ENCODE measurements at regions not wholly inside any gene's neighbourhood (a gene's known extent, or its start where the extent isn't known, plus 50 kb on each side); places are given as distances from the start of the nearest gene placed in this dataset.

DNA sequence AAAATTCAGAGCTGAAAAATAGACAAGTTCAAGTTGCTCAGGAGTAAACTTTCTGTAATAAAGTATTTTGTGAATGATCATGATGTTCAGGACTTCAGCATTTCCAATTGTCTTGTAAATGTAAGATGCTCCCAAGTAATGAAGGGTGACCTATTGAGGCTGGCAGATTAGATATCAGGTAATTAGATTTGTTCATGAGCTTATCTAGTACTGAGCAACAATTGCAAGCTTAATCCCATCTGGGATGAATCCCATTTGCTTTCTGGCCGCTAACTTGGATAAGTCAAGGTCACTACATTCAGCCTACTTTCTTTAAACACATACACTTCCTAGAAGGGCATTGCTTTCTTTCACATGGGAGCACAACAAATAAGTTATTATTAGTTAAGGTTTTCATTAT lies 82.4 kb upstream of the ITGB1 start:
- H3K36me3 ChIP-seq (ENCODE audit: control insufficient read depth, insufficient read depth, low read length), result no peaks in the 10 kb centered on the region
- no peaks in the 10 kb centered on the region for H3K9me3 Mint-ChIP-seq
- no peak overlapping the region for H3K27ac ChIP-seq (ENCODE audit: low read depth, low read length)
- H3K9ac ChIP-seq (ENCODE audit: extremely low read depth, low read length, poor library complexity, severe bottlenecking), result no peak overlapping the region
- H3K4me1 ChIP-seq (ENCODE audit: control insufficient read depth, insufficient read depth, low read length), result peaks cover 11% of the 10 kb centered on the region
- peaks cover 40% of the 10 kb centered on the region for H3K4me1 Mint-ChIP-seq
- no peak overlapping the region for H3K4me3 Mint-ChIP-seq
- H3K4me3 ChIP-seq (ENCODE audit: low read length), result peak overlapping the region; percentile 37
- H3K9me3 ChIP-seq (ENCODE audit: control insufficient read depth, low read length), result peaks cover 9% of the 10 kb centered on the region
- no peak for DNase-seq
- no peak for TF ChIP-seq CTCF (conservative IDR thresholded peaks at IDR 0.05)
- H3K36me3 Mint-ChIP-seq (ENCODE audit: low read depth), result no peaks in the 10 kb centered on the region
- WGBS, 2 experiments (ENCODE audit: insufficient coverage in 1 of 2, insufficient read length in 1 of 2), result 19% methylated on average over 1 of the region's 1 CpG; no CpG with 5 or more reads in 1 of the 2 experiments
- no peak overlapping the region for H3K27ac Mint-ChIP-seq
- peaks cover 7% of the 10 kb centered on the region for H3K27me3 ChIP-seq (ENCODE audit: control insufficient read depth, insufficient read depth, low read length, poor library complexity, severe bottlenecking)
- H3K27me3 Mint-ChIP-seq (ENCODE audit: insufficient read depth), result peaks cover 26% of the 10 kb centered on the region

DNA sequence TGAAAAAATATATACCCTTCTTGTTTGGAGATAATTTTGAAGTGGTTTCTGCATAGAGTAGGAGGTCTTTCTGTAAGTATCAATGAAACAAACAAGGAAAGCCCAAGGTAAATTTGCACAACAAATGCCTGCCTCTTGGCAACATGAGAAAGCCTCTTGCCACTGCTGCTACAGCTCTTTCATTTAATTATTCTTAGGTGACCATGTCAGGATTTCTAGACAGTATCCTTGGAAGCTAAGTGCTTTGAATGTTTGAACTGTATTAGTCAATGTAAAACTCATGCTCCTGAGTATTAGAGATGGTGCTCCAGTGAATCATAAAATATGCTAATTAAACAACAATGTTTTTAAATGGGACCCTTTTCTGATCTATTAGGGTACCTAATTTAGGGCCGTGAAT lies 81.2 kb upstream of the ITGB1 start:
- Mint-ChIP-seq H3K27me3 (ENCODE audit: insufficient read depth) (peaks cover 20% of the 10 kb centered on the region), H3K36me3 (ENCODE audit: low read depth) (no peaks in the 10 kb centered on the region), H3K27ac (no peak overlapping the region), H3K4me1 (peaks cover 40% of the 10 kb centered on the region), H3K9me3 (no peaks in the 10 kb centered on the region), H3K4me3 (no peak overlapping the region)
- peaks cover 6% of the 10 kb centered on the region for H3K27me3 ChIP-seq (ENCODE audit: control insufficient read depth, insufficient read depth, low read length, poor library complexity, severe bottlenecking)
- 89 to 100% methylated on average over 1 of the region's 1 CpG for WGBS, 2 experiments (ENCODE audit: insufficient coverage in 1 of 2, insufficient read length in 1 of 2)
- H3K4me3 ChIP-seq (ENCODE audit: low read length), result peak overlapping the region; percentile 22
- H3K36me3 ChIP-seq (ENCODE audit: control insufficient read depth, insufficient read depth, low read length), result no peaks in the 10 kb centered on the region
- DNase-seq, result no peak
- no peak for TF ChIP-seq CTCF (conservative IDR thresholded peaks at IDR 0.05)
- H3K4me1 ChIP-seq (ENCODE audit: control insufficient read depth, insufficient read depth, low read length), result peaks cover 11% of the 10 kb centered on the region
- no peak overlapping the region for H3K9ac ChIP-seq (ENCODE audit: extremely low read depth, low read length, poor library complexity, severe bottlenecking)
- H3K27ac ChIP-seq (ENCODE audit: low read depth, low read length), result peak overlapping the region; percentile 39
- peaks cover 9% of the 10 kb centered on the region for H3K9me3 ChIP-seq (ENCODE audit: control insufficient read depth, low read length)

DNA sequence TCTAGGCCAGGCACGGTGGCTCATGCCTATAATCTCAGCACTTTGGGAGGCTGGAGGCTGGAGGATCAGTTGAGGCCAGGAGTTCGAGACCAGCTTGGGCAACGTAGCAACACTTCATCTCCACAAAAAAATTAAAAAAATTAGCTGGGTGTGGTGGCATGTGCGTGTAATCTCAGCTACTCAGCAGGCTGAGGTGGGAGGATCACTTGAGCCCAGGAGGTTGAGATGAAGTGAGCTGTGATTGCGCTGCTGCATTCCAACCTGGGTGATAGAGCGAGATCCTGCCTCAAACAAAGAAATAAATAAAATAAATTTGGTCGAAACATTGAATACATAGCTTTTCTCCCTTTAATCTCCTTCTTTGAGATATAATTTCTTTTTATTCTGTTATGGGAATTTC lies 80.6 kb upstream of the ITGB1 start:
- no peak for DNase-seq
- Histone ChIP-seq H3K27ac (ENCODE audit: low read depth, low read length) (no peak overlapping the region), H3K9me3 (ENCODE audit: control insufficient read depth, low read length) (peaks cover 9% of the 10 kb centered on the region), H3K9ac (ENCODE audit: extremely low read depth, low read length, poor library complexity, severe bottlenecking) (no peak overlapping the region), H3K4me3 (ENCODE audit: low read length) (peak overlapping the region; percentile 22), H3K36me3 (ENCODE audit: control insufficient read depth, insufficient read depth, low read length) (no peaks in the 10 kb centered on the region), H3K27me3 (ENCODE audit: control insufficient read depth, insufficient read depth, low read length, poor library complexity, severe bottlenecking) (peaks cover under 1% of the 10 kb centered on the region), H3K4me1 (ENCODE audit: control insufficient read depth, insufficient read depth, low read length) (peaks cover 11% of the 10 kb centered on the region)
- Mint-ChIP-seq H3K27ac (no peak overlapping the region), H3K36me3 (ENCODE audit: low read depth) (no peaks in the 10 kb centered on the region), H3K27me3 (ENCODE audit: insufficient read depth) (peaks cover 16% of the 10 kb centered on the region), H3K9me3 (no peaks in the 10 kb centered on the region), H3K4me3 (no peak overlapping the region), H3K4me1 (peaks cover 40% of the 10 kb centered on the region)
- no peak for TF ChIP-seq CTCF (conservative IDR thresholded peaks at IDR 0.05)
- WGBS, 2 experiments (ENCODE audit: insufficient coverage in 1 of 2, insufficient read length in 1 of 2), result 80 to 87% methylated on average over 5 to 6 of the region's 7 CpGs

All from endodermal cell (in vitro differentiated cells).